H9 (cell line): ENCODE measurements at regions not wholly inside any gene's neighbourhood (a gene's known extent, or its start where the extent isn't known, plus 50 kb on each side); places are given as distances from the start of the nearest gene placed in this dataset.

Source experiments
- DNase-seq: peaks from one replicate; pipeline ENCODE4 v3.0.0-alpha.2; 2017
- H2AFZ ChIP-seq: one replicate; pipeline ENCODE4 v1.6.1; 2013; ENCODE audit warnings: mild to moderate bottlenecking, low read length, control low read depth, moderate library complexity
- H2AK5ac ChIP-seq: 2 replicates; pipeline ENCODE4 v1.6.1; 2013; ENCODE audit warnings: low read length, control low read depth, mixed read lengths; ENCODE audit not compliant: insufficient read length
- H2BK120ac ChIP-seq: one replicate; pipeline ENCODE4 v1.6.1; 2013; ENCODE audit warnings: low read depth, mild to moderate bottlenecking, low read length, control low read depth, inconsistent platforms; ENCODE audit not compliant: poor library complexity, severe bottlenecking
- H2BK12ac ChIP-seq: 2 replicates; pipeline ENCODE4 v1.6.1; 2013; ENCODE audit warnings: low read length, control low read depth, mixed read lengths, low read depth; ENCODE audit not compliant: insufficient read length
- H2BK15ac ChIP-seq: 2 replicates; pipeline ENCODE4 v1.6.1; 2013; ENCODE audit warnings: low read depth, low read length, control low read depth
- H2BK20ac ChIP-seq: one replicate; pipeline ENCODE4 v1.6.1; 2013; ENCODE audit warnings: low read depth, mild to moderate bottlenecking, low read length, control low read depth, inconsistent platforms; ENCODE audit not compliant: poor library complexity, severe bottlenecking
- H2BK5ac ChIP-seq: 2 replicates; pipeline ENCODE4 v1.6.1; 2013; ENCODE audit warnings: low read length, control low read depth, mixed read lengths; ENCODE audit not compliant: insufficient read length
- H3K14ac ChIP-seq: 2 replicates; pipeline ENCODE4 v1.6.1; 2013; ENCODE audit warnings: low read length, control low read depth; ENCODE audit not compliant: insufficient read depth
- H3K18ac ChIP-seq: 2 replicates; pipeline ENCODE4 v1.6.1; 2013; ENCODE audit warnings: low read depth, mild to moderate bottlenecking, mixed read lengths, low read length, control low read depth; ENCODE audit not compliant: insufficient read length
- H3K23ac ChIP-seq: 2 replicates; pipeline ENCODE4 v1.6.1; 2013; ENCODE audit warnings: low read length, control low read depth, mixed read lengths, low read depth; ENCODE audit not compliant: insufficient read length
- H3K23me2 ChIP-seq: 2 replicates; pipeline ENCODE4 v1.6.1; 2013; ENCODE audit warnings: low read depth, mild to moderate bottlenecking, mixed read lengths, low read length, control low read depth; ENCODE audit not compliant: insufficient read length, poor library complexity, severe bottlenecking
- H3K27ac ChIP-seq: 2 replicates; pipeline ENCODE4 v1.5.1; 2013; ENCODE audit warnings: low read length, control low read depth, mixed read lengths, low read depth; ENCODE audit not compliant: insufficient read length
- H3K27me3 ChIP-seq: 2 replicates; pipeline ENCODE4 v1.6.1; 2013; ENCODE audit warnings: low read length, control low read depth, inconsistent platforms; ENCODE audit not compliant: insufficient read depth
- H3K4ac ChIP-seq: 2 replicates; pipeline ENCODE4 v1.6.1; 2013; ENCODE audit warnings: low read depth, mild to moderate bottlenecking, control low read depth, inconsistent platforms, low read length, moderate library complexity
- H3K4me1 ChIP-seq: 2 replicates; pipeline ENCODE4 v1.6.1; 2013; ENCODE audit warnings: low read length, control low read depth, inconsistent platforms; ENCODE audit not compliant: insufficient read depth
- H3K4me2 ChIP-seq: 2 replicates; pipeline ENCODE4 v1.6.1; 2013; ENCODE audit warnings: low read length, control low read depth, mixed read lengths; ENCODE audit not compliant: insufficient read length, insufficient read depth
- H3K56ac ChIP-seq: 2 replicates; pipeline ENCODE4 v1.6.1; 2013; ENCODE audit warnings: low read depth, mild to moderate bottlenecking, mixed read lengths, low read length, control low read depth; ENCODE audit not compliant: insufficient read length
- H3K79me1 ChIP-seq: 2 replicates; pipeline ENCODE4 v1.6.1; 2013; ENCODE audit warnings: low read depth, mild to moderate bottlenecking, moderate library complexity, low read length, control low read depth, inconsistent platforms; ENCODE audit not compliant: insufficient read depth, poor library complexity, severe bottlenecking
- H3K79me2 ChIP-seq: 2 replicates; pipeline ENCODE4 v1.6.1; 2013; ENCODE audit warnings: low read length, control low read depth, inconsistent platforms; ENCODE audit not compliant: insufficient read depth
- H3K9ac ChIP-seq: 2 replicates; pipeline ENCODE4 v1.6.1; 2013; ENCODE audit warnings: low read length, control low read depth, mixed read lengths; ENCODE audit not compliant: insufficient read length; ENCODE audit errors: extremely low read depth
- H3K9me3 ChIP-seq: one replicate; pipeline ENCODE4 v1.6.1; 2013; ENCODE audit warnings: low read depth, low read length, inconsistent platforms; ENCODE audit not compliant: control insufficient read depth
- H3T11ph ChIP-seq: one replicate; pipeline ENCODE4 v1.6.1; 2013; ENCODE audit warnings: mild to moderate bottlenecking, low read length, control low read depth, inconsistent platforms
- H4K20me1 ChIP-seq: one replicate; pipeline ENCODE4 v1.6.1; 2013; ENCODE audit not compliant: control insufficient read depth, insufficient read length, insufficient read depth
- H4K5ac ChIP-seq: 2 replicates; pipeline ENCODE4 v1.6.1; 2013; ENCODE audit warnings: low read depth, mild to moderate bottlenecking, mixed read lengths, low read length, control low read depth; ENCODE audit not compliant: insufficient read length
- H4K8ac ChIP-seq: replicated peaks from 2 replicates; pipeline ENCODE4 v1.6.1; 2013; ENCODE audit warnings: low read length, control low read depth, mixed read lengths, low read depth; ENCODE audit not compliant: insufficient read length
- H4K91ac ChIP-seq: 2 replicates; pipeline ENCODE4 v1.6.1; 2013; ENCODE audit warnings: low read depth, mild to moderate bottlenecking, moderate library complexity, mixed read lengths, low read length, control low read depth; ENCODE audit not compliant: insufficient read length
- H3K27ac Mint-ChIP-seq, 3 experiments: 2 replicates in 2 of 3; 3 replicates in 1 of 3; pipeline ENCODE4 v1.8.0; 2020 to 2021; ENCODE audit warnings: mixed read lengths in 3 of 3, mild to moderate bottlenecking in 1 of 3, moderate library complexity in 1 of 3
- H3K27me3 Mint-ChIP-seq: 2 replicates; pipeline ENCODE4 v1.8.0; 2021; ENCODE audit warnings: low read depth, mild to moderate bottlenecking, moderate library complexity, mixed read lengths
- H3K36me3 Mint-ChIP-seq, 3 experiments: 2 replicates in 2 of 3; 3 replicates in 1 of 3; pipeline ENCODE4 v1.8.0; 2020 to 2021; ENCODE audit warnings: low read depth in 3 of 3, mixed read lengths in 3 of 3; ENCODE audit not compliant: insufficient read depth in 1 of 3
- H3K4me1 Mint-ChIP-seq, 2 experiments: 2 replicates each; pipeline ENCODE4 v1.8.0; 2020; ENCODE audit warnings: mixed read lengths in 2 of 2
- H3K4me3 Mint-ChIP-seq, 2 experiments: 2 replicates in 1 of 2; 3 replicates in 1 of 2; pipeline ENCODE4 v1.8.0; 2020 to 2021; ENCODE audit warnings: mild to moderate bottlenecking in 2 of 2, mixed read lengths in 2 of 2, moderate library complexity in 1 of 2
- H3K9me3 Mint-ChIP-seq, 2 experiments: 2 replicates in 1 of 2; 3 replicates in 1 of 2; pipeline ENCODE4 v1.8.0; 2020; ENCODE audit warnings: mild to moderate bottlenecking in 2 of 2, mixed read lengths in 2 of 2, moderate library complexity in 1 of 2
- CTCF ChIP-seq: fragments of 200-600 bp; sonication (generic); conservative IDR thresholded peaks from 3 replicates; pipeline ENCODE4 v1.8.0; 2021; ENCODE audit warnings: antibody characterized with exemption, mild to moderate bottlenecking
- WGBS: extraction: QIAGEN DNeasy Blood & Tissue Kit; methylation state at CpG from one replicate; pipeline ENCODE4 v1.1.7; 2013; ENCODE audit warnings: missing lambda C conversion rate, low lambda C conversion rate, mixed read lengths; ENCODE audit not compliant: insufficient read length; ENCODE audit errors: extremely low coverage; 5-methylcytosine and 5-hydroxymethylcytosine counted together

GRCh38 chr1:199508653-199509052 lies 518.9 kb upstream of the NR5A2 start:
- no peak overlapping the region for H2BK5ac ChIP-seq
- peaks cover 2% of the 10 kb centered on the region for H3K23me2 ChIP-seq
- no peak overlapping the region for H2BK20ac ChIP-seq
- no peak overlapping the region for H4K91ac ChIP-seq
- no peak for DNase-seq
- no peak overlapping the region for H3T11ph ChIP-seq
- H3K18ac ChIP-seq = no peak overlapping the region
- H3K23ac ChIP-seq = no peak overlapping the region
- no peaks in the 10 kb centered on the region for H3K79me2 ChIP-seq
- no peak overlapping the region for H2BK120ac ChIP-seq
- H4K8ac ChIP-seq = no peak overlapping the region
- H3K4ac ChIP-seq = no peak overlapping the region
- no peak overlapping the region for H2BK12ac ChIP-seq
- H3K14ac ChIP-seq = no peak overlapping the region
- no peak for TF ChIP-seq CTCF
- H3K27me3 ChIP-seq = no peaks in the 10 kb centered on the region
- no peaks in the 10 kb centered on the region for H3K9me3 ChIP-seq
- no peaks in the 10 kb centered on the region for H3K79me1 ChIP-seq
- WGBS = no CpG with 5 or more reads among the region's 2 CpGs
- no peaks in the 10 kb centered on the region for H4K20me1 ChIP-seq
- H3K9ac ChIP-seq = no peak overlapping the region
- H3K4me1 Mint-ChIP-seq = peaks cover 8 to 12% of the 10 kb centered on the region in 2 experiments
- no peak overlapping the region for H3K27ac ChIP-seq
- no peak overlapping the region for H3K27ac Mint-ChIP-seq
- no peak overlapping the region for H3K56ac ChIP-seq
- no peaks in the 10 kb centered on the region for H3K36me3 Mint-ChIP-seq
- H3K4me1 ChIP-seq = no peaks in the 10 kb centered on the region; the same call in 1 of the 2 replicates
- H2AK5ac ChIP-seq = no peak overlapping the region
- no peak overlapping the region for H2BK15ac ChIP-seq
- H4K5ac ChIP-seq = no peak overlapping the region
- H3K4me2 ChIP-seq = no peak overlapping the region
- no peak overlapping the region for H2AFZ ChIP-seq
- no peaks in the 10 kb centered on the region for H3K9me3 Mint-ChIP-seq
- no peaks in the 10 kb centered on the region for H3K27me3 Mint-ChIP-seq
- H3K4me3 Mint-ChIP-seq = no peak overlapping the region
